ENCODE measurements at regions not wholly inside any gene's neighbourhood (a gene's known extent, or its start where the extent isn't known, plus 50 kb on each side); places are given as distances from the start of the nearest gene placed in this dataset.

GRCh38 chr13:107942030-107942617 lies 273.2 kb downstream of the LIG4 start:
- CTCF ChIA-PET, result no interaction called here
- H3K27ac ChIP-seq (ENCODE audit: low read depth in 2 of 2, low read length in 1 of 2), result no peak overlapping the region
- WGBS (ENCODE audit: low lambda C conversion rate), result 33% methylated on average over 4 of the region's 4 CpGs

GRCh38 chr13:107941345-107942029 lies 273.8 kb downstream of the LIG4 start:
- 40% methylated on average over 1 of the region's 2 CpGs for WGBS (ENCODE audit: low lambda C conversion rate)
- DNase-seq, result no peak

More at GRCh38 chr13:107942030-107942617, 273.2 kb downstream of the LIG4 start:
- Histone ChIP-seq H3K36me3 (replicated peaks in 1 of 2; ENCODE audit: control insufficient read depth in 1 of 2, insufficient read depth in 2 of 2, low read length in 1 of 2) (no peaks in the 10 kb centered on the region), H3K4me2 (no peak overlapping the region), H3K9me2 (no peaks in the 10 kb centered on the region; the same call in 1 of the 2 replicates), H2AFZ (ENCODE audit: low read depth) (no peak overlapping the region), H3K4me3 (ENCODE audit: low read depth in 2 of 2, low read length in 1 of 2) (no peak overlapping the region), H3F3A (replicated peaks; ENCODE audit: insufficient read depth) (peaks cover 7% of the 10 kb centered on the region), H3K9ac (no peak overlapping the region), H3K4me1 (ENCODE audit: control insufficient read depth in 1 of 2, insufficient read depth in 2 of 2, low read depth in 1 of 2, low read length in 1 of 2) (no peaks in the 10 kb centered on the region), H4K20me1 (ENCODE audit: insufficient read depth) (no peaks in the 10 kb centered on the region), H3K79me2 (ENCODE audit: insufficient read depth) (no peaks in the 10 kb centered on the region), H3K9me3 (no peaks in the 10 kb centered on the region), H3K27me3 (ENCODE audit: insufficient read depth) (no peaks in the 10 kb centered on the region; the same call in 1 of the 2 replicates)
- DNase-seq, result no peak
- POLR2A ChIA-PET, result no interaction called here
- TF ChIP-seq NFIC (IDR thresholded peaks at IDR 0.05; ENCODE audit: borderline replicate concordance), result no peak

More at GRCh38 chr13:107941345-107942029, 273.8 kb downstream of the LIG4 start:
- ChIA-PET POLR2A (no interaction called here), CTCF (no interaction called here)
- no peaks in the 10 kb centered on the region for H3K36me3 ChIP-seq (replicated peaks in 1 of 2; ENCODE audit: control insufficient read depth in 1 of 2, insufficient read depth in 2 of 2, low read length in 1 of 2)
- H3K79me2 ChIP-seq (ENCODE audit: insufficient read depth), result no peaks in the 10 kb centered on the region
- H3K9ac ChIP-seq, result no peak overlapping the region
- H3K9me3 ChIP-seq, result no peaks in the 10 kb centered on the region
- H3K4me3 ChIP-seq (ENCODE audit: low read depth in 2 of 2, low read length in 1 of 2), result no peak overlapping the region
- no peaks in the 10 kb centered on the region for H3K4me1 ChIP-seq (ENCODE audit: control insufficient read depth in 1 of 2, insufficient read depth in 2 of 2, low read depth in 1 of 2, low read length in 1 of 2)
- TF ChIP-seq FOXM1 (IDR thresholded peaks at IDR 0.05; ENCODE audit: low read depth) (no peak), REST (IDR thresholded peaks at IDR 0.05; ENCODE audit: low read depth, low read length) (no peak), TAF1 (IDR thresholded peaks at IDR 0.05; ENCODE audit: borderline replicate concordance, low read depth, low read length) (no peak), SMC3 (IDR thresholded peaks at IDR 0.05; ENCODE audit: low read depth, low read length) (no peak), ELF1 (IDR thresholded peaks at IDR 0.05) (no peak), CTCF (IDR thresholded peaks at IDR 0.05) (no peak)
- no peaks in the 10 kb centered on the region; the same call in 1 of the 2 replicates for H3K27me3 ChIP-seq (ENCODE audit: insufficient read depth)
- H4K20me1 ChIP-seq (ENCODE audit: insufficient read depth), result no peaks in the 10 kb centered on the region
- no peak overlapping the region for H2AFZ ChIP-seq (ENCODE audit: low read depth)
- H3K4me2 ChIP-seq, result no peak overlapping the region
- no peak overlapping the region for H3K27ac ChIP-seq (ENCODE audit: low read depth in 2 of 2, low read length in 1 of 2)
- no peaks in the 10 kb centered on the region for H3K9me2 ChIP-seq
- peaks cover 7% of the 10 kb centered on the region for H3F3A ChIP-seq (replicated peaks; ENCODE audit: insufficient read depth)
